IMR-90 (cell line): ENCODE measurements at regions not wholly inside any gene's neighbourhood (a gene's known extent, or its start where the extent isn't known, plus 50 kb on each side); places are given as distances from the start of the nearest gene placed in this dataset.

ENCODE experiments used
- ATAC-seq: fragments of 200-7000 bp; cut with Tn5 transposase; 2 replicates; pipeline ENCODE4 v1.9.1; 2020; ENCODE audit warnings: low read depth, mild to moderate bottlenecking, moderate library complexity
- BruUV-seq: library from RNA; stranded (reverse); fragments of 400-500 nt; replicated peaks from 2 replicates; lab custom pipeline; 2021; lab: Mats Ljungman, UMichigan
- CTCF ChIA-PET: fragments of 300-600 bp; formaldehyde crosslinking; extraction: SDS; loops from one replicate; lab custom pipeline; 2021; ENCODE audit warnings: antibody characterized with exemption; lab: Yijun Ruan, JAX
- POLR2A ChIA-PET: fragments of 300-600 bp; sonication (Branson Sonifier 250); formaldehyde crosslinking; loops from one replicate; lab custom pipeline; 2022; ENCODE audit warnings: antibody characterized with exemption; ENCODE audit not compliant: unreplicated experiment; lab: Charles Lee
- DNase-seq: peaks from one replicate; pipeline ENCODE4 v3.0.0; 2013
- H2AFZ ChIP-seq: replicated peaks from 2 replicates; pipeline ENCODE3; 2013; ENCODE audit warnings: low read length, mild to moderate bottlenecking; ENCODE audit not compliant: poor library complexity
- H2AK5ac ChIP-seq: 2 replicates; pipeline ENCODE4 v1.6.1; 2013; ENCODE audit warnings: low read depth, low read length, inconsistent platforms
- H2AK9ac ChIP-seq: replicated peaks from 2 replicates; pipeline ENCODE3; 2013; ENCODE audit warnings: mild to moderate bottlenecking, low read depth, low read length, moderate library complexity; ENCODE audit not compliant: poor library complexity
- H2BK120ac ChIP-seq: 2 replicates; pipeline ENCODE4 v1.6.1; 2013; ENCODE audit warnings: low read depth, low read length, inconsistent platforms
- H2BK15ac ChIP-seq: 3 replicates; pipeline ENCODE4 v1.6.1; 2013; ENCODE audit warnings: low read depth, low read length, inconsistent platforms
- H2BK20ac ChIP-seq: 2 replicates; pipeline ENCODE4 v1.6.1; 2013; ENCODE audit warnings: low read depth, mild to moderate bottlenecking, inconsistent platforms, low read length, moderate library complexity
- H2BK5ac ChIP-seq: 2 replicates; pipeline ENCODE4 v1.6.1; 2013; ENCODE audit warnings: mild to moderate bottlenecking, low read depth, low read length, inconsistent platforms; ENCODE audit not compliant: poor library complexity, severe bottlenecking
- H3K14ac ChIP-seq: replicated peaks from 2 replicates; pipeline ENCODE4 v1.6.1; 2013; ENCODE audit warnings: low read depth, low read length, inconsistent platforms
- H3K18ac ChIP-seq: 2 replicates; pipeline ENCODE4 v1.6.1; 2013; ENCODE audit warnings: low read depth, low read length, control low read depth
- H3K23ac ChIP-seq: 2 replicates; pipeline ENCODE4 v1.6.1; 2013; ENCODE audit warnings: low read depth, low read length, inconsistent platforms
- H3K27ac ChIP-seq: 2 replicates; pipeline ENCODE4 v1.5.1; 2013; ENCODE audit warnings: mild to moderate bottlenecking, control low read depth, low read length; ENCODE audit not compliant: insufficient read depth
- H3K27me3 ChIP-seq: 2 replicates; pipeline ENCODE4 v1.6.1; 2013; ENCODE audit warnings: low read length; ENCODE audit not compliant: control insufficient read depth, insufficient read depth
- H3K36me3 ChIP-seq: 2 replicates; pipeline ENCODE4 v1.6.1; 2013; ENCODE audit warnings: low read length, mixed read lengths; ENCODE audit not compliant: control insufficient read depth, insufficient read depth
- H3K4ac ChIP-seq: 2 replicates; pipeline ENCODE4 v1.6.1; 2013; ENCODE audit warnings: low read depth, low read length, inconsistent platforms
- H3K4me1 ChIP-seq: 2 replicates; pipeline ENCODE4 v1.6.1; 2013; ENCODE audit warnings: low read length, mixed read lengths; ENCODE audit not compliant: control insufficient read depth, insufficient read depth
- H3K4me2 ChIP-seq: 2 replicates; pipeline ENCODE4 v1.6.1; 2013; ENCODE audit warnings: low read depth, mild to moderate bottlenecking, control low read depth, low read length, moderate library complexity
- H3K4me3 ChIP-seq: 2 replicates; pipeline ENCODE4 v1.5.1; 2013; ENCODE audit warnings: low read depth, mild to moderate bottlenecking, control low read depth, low read length, moderate library complexity; ENCODE audit not compliant: insufficient read depth
- H3K56ac ChIP-seq: 2 replicates; pipeline ENCODE4 v1.6.1; 2013; ENCODE audit warnings: low read length, inconsistent platforms; ENCODE audit not compliant: insufficient read depth; ENCODE audit errors: extremely low read depth
- H3K79me1 ChIP-seq, 2 experiments: 2 replicates each; pipeline ENCODE4 v1.6.1; 2013; ENCODE audit warnings: low read length in 2 of 2, inconsistent platforms in 1 of 2, low read depth in 1 of 2
- H3K9ac ChIP-seq: 2 replicates; pipeline ENCODE4 v1.6.1; 2013; ENCODE audit warnings: low read depth, low read length, control low read depth
- H3K9me1 ChIP-seq: 2 replicates; pipeline ENCODE4 v1.6.1; 2013; ENCODE audit warnings: low read length, inconsistent platforms; ENCODE audit not compliant: insufficient read depth
- H3K9me3 ChIP-seq: 2 replicates; pipeline ENCODE4 v1.6.1; 2013; ENCODE audit warnings: low read length; ENCODE audit not compliant: control insufficient read depth, insufficient read depth
- H4K20me1 ChIP-seq: 2 replicates; pipeline ENCODE4 v1.6.1; 2013; ENCODE audit warnings: low read length, inconsistent platforms; ENCODE audit not compliant: insufficient read depth
- H4K5ac ChIP-seq: 2 replicates; pipeline ENCODE4 v1.6.1; 2013; ENCODE audit warnings: mild to moderate bottlenecking, low read depth, low read length, control low read depth
- H4K8ac ChIP-seq, 2 experiments: 2 replicates each; pipeline ENCODE4 v1.6.1; 2013; ENCODE audit warnings: low read depth in 2 of 2, low read length in 2 of 2, control low read depth in 1 of 2, inconsistent platforms in 1 of 2
- H4K91ac ChIP-seq: 2 replicates; pipeline ENCODE4 v1.6.1; 2013; ENCODE audit warnings: low read depth, low read length, inconsistent platforms; ENCODE audit not compliant: insufficient read depth
- BHLHE40 ChIP-seq: fragments of 150-350 bp; IDR thresholded peaks from 2 replicates; pipeline ENCODE4 v1.6.1; 2016; ENCODE audit warnings: mild to moderate bottlenecking, low read depth, low read length
- CEBPB ChIP-seq: IDR thresholded peaks from 2 replicates; pipeline ENCODE4 v1.6.1; 2012; ENCODE audit warnings: low read depth, low read length, improper control_type of control experiment
- CHD1 ChIP-seq: IDR thresholded peaks from 2 replicates; pipeline ENCODE4 v1.6.1; 2012; ENCODE audit warnings: low read depth, low read length, improper control_type of control experiment
- CTCF ChIP-seq: conservative IDR thresholded peaks from 2 replicates; pipeline ENCODE4 v1.5.1; 2012; ENCODE audit warnings: mild to moderate bottlenecking, low read depth, low read length, improper control_type of control experiment
- FOS ChIP-seq: fragments of 150-350 bp; IDR thresholded peaks from 2 replicates; pipeline ENCODE4 v1.6.1; 2016; ENCODE audit warnings: low read depth, low read length
- MAFK ChIP-seq: IDR thresholded peaks from 2 replicates; pipeline ENCODE4 v1.6.1; 2012; ENCODE audit warnings: low read depth, low read length, improper control_type of control experiment
- MAZ ChIP-seq: IDR thresholded peaks from 2 replicates; pipeline ENCODE4 v1.6.1; 2012; ENCODE audit warnings: low read depth, mild to moderate bottlenecking, low read length, improper control_type of control experiment, moderate library complexity, borderline replicate concordance
- MXI1 ChIP-seq: IDR thresholded peaks from 2 replicates; pipeline ENCODE4 v1.6.1; 2012; ENCODE audit warnings: low read depth, mild to moderate bottlenecking, low read length, moderate library complexity, borderline replicate concordance
- NFE2L2 ChIP-seq: fragments of 150-350 bp; IDR thresholded peaks from 2 replicates; pipeline ENCODE4 v1.6.1; 2016; ENCODE audit warnings: low read depth, mild to moderate bottlenecking, low read length
- POLR2A ChIP-seq: IDR thresholded peaks from 2 replicates; pipeline ENCODE4 v1.6.1; 2012; ENCODE audit warnings: mild to moderate bottlenecking, low read depth, low read length
- RAD21 ChIP-seq: IDR thresholded peaks from 2 replicates; pipeline ENCODE4 v1.6.1; 2012; ENCODE audit warnings: low read length, improper control_type of control experiment
- RCOR1 ChIP-seq: IDR thresholded peaks from 2 replicates; pipeline ENCODE4 v1.6.1; 2012; ENCODE audit warnings: mild to moderate bottlenecking, low read length, improper control_type of control experiment; ENCODE audit not compliant: insufficient replicate concordance
- RFX5 ChIP-seq: IDR thresholded peaks from 2 replicates; pipeline ENCODE4 v1.8.0; 2012; ENCODE audit warnings: low read depth, mild to moderate bottlenecking, low read length, moderate library complexity
- SMC3 ChIP-seq: fragments of 150-350 bp; IDR thresholded peaks from 2 replicates; pipeline ENCODE4 v1.6.1; 2016; ENCODE audit warnings: low read depth, mild to moderate bottlenecking, antibody characterized with exemption, low read length, moderate library complexity
- USF2 ChIP-seq: fragments of 150-350 bp; IDR thresholded peaks from 2 replicates; pipeline ENCODE4 v1.6.1; 2017; ENCODE audit warnings: mild to moderate bottlenecking, antibody characterized with exemption, low read length, low read depth
- dilution Hi-C: fragments of 300-500 bp; cut with HindIII; formaldehyde crosslinking; loops from one replicate; pipeline ENCODE4 v1.14.3; 2018; ENCODE audit warnings: low sequenced_read_pairs; ENCODE audit not compliant: unreplicated experiment
- in situ Hi-C: fragments of 300-500 bp; cut with MboI; formaldehyde crosslinking; loops from 3 replicates; pipeline ENCODE4 v1.14.3; 2019; ENCODE audit warnings: low sequenced_read_pairs, inconsistent platforms, mixed read lengths
- intact Hi-C: fragments of 100-400 bp; cut with micrococcal nuclease; formaldehyde crosslinking; loops from 2 replicates; pipeline ENCODE4 v1.10.0; 2022

DNA sequence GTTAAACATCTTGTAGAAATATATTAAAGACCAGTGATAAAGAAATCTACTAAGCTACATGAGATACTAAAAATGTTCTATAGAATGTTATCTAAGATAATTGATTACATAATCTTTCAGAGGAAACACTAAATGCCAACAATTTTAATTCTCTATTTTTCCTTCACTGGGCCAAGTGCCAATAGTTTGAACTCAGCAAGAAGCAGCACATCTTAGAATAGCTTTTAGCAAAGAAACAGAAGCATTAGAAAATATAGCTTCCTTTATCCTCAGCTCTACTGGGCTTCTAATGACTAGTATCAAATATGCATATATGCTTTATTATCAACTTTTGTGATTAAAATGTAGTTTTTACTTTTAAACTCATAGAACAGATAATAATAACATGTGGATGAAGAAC lies 461.4 kb upstream of the USP15 start:
- Histone ChIP-seq H3K56ac (no peak overlapping the region), H4K20me1 (no peaks in the 10 kb centered on the region), H2AK9ac (no peak overlapping the region), H3K4ac (no peak overlapping the region), H2AK5ac (no peak overlapping the region), H3K4me1 (no peaks in the 10 kb centered on the region), H3K18ac (no peak overlapping the region), H3K14ac (no peak overlapping the region), H3K79me1 (no peaks in the 10 kb centered on the region), H4K8ac (no peak overlapping the region), H3K27ac (no peak overlapping the region), H3K9me1 (no peaks in the 10 kb centered on the region), H2AFZ (no peak overlapping the region), H3K36me3 (no peaks in the 10 kb centered on the region), H2BK15ac (no peak overlapping the region), H3K27me3 (no peaks in the 10 kb centered on the region), H2BK20ac (no peak overlapping the region), H3K4me2 (no peak overlapping the region), H3K4me3 (no peak overlapping the region), H4K5ac (no peak overlapping the region), H3K9me3 (0 out of 2 replicates have a peak, but pooled peaks cover 2% of the 10 kb centered on the region), H2BK5ac (no peak overlapping the region), H3K9ac (no peak overlapping the region), H3K23ac (no peak overlapping the region), H2BK120ac (no peak overlapping the region), H4K91ac (no peak overlapping the region)
- ATAC-seq: no peak
- dilution Hi-C loops (no loop called here), intact Hi-C loops (no loop called here), in situ Hi-C loops (no loop called here)
- ChIA-PET CTCF (no interaction called here), POLR2A (no interaction called here)
- TF ChIP-seq CTCF: no peak
- no peak for TF ChIP-seq NFE2L2
- no peak for TF ChIP-seq MXI1
- TF ChIP-seq POLR2A: no peak
- no peak for TF ChIP-seq USF2
- no peak for TF ChIP-seq MAZ
- TF ChIP-seq RAD21: no peak
- TF ChIP-seq MAFK: no peak
- TF ChIP-seq RFX5: no peak
- TF ChIP-seq SMC3: no peak
- TF ChIP-seq RCOR1: no peak
- no peak for TF ChIP-seq BHLHE40
- no peak for TF ChIP-seq FOS
- no peak for TF ChIP-seq CEBPB
- TF ChIP-seq CHD1: no peak
- no TSS peak for BruUV-seq
- no peak for DNase-seq
